ENCODE measurements at regions not wholly inside any gene's neighbourhood (a gene's known extent, or its start where the extent isn't known, plus 50 kb on each side); places are given as distances from the start of the nearest gene placed in this dataset.

DNA sequence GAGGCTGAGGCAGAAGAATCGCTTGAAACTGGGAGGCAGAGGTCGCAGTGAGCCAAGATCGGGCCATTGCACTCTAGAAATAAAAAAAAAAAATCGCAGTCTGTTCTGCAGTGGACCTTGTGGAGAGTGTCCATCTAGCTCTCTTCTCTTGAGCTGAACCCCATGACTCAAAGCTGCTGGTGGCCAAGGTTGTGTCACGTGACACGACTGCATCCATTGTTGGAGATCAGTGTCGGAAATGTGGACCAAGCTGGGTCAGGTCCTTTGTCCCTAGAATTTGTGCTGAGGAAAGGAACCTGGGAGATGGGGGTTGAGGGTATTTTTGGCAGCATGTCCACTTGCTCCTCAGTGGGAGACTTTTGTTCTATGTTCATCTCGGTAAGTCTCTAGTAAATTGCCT is 564.8 kb upstream of the CDH4 start:
- DNase-seq (ENCODE audit: low read depth in 2 of 2), result no peak

DNA sequence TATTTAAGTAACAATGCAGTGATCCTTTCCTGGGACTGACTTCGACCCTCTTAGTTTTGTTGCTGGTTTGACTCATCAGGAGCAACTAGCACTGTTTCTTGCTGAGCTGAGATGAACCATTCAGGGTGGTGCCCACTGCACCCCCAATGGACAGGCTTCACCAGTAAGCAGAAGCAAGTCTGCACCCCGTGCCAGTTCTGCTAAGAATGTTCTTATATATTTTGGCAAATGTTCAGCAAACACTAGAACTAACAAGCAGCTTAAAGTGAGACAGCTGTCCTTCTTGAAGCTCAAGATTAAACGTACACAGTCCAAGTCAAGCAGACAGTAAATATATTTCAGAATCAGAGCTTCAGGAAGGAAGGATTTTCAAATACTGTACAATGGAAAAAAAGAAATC is 561.3 kb upstream of the CDH4 start:
- no peak for DNase-seq (ENCODE audit: low read depth in 2 of 2)

DNA sequence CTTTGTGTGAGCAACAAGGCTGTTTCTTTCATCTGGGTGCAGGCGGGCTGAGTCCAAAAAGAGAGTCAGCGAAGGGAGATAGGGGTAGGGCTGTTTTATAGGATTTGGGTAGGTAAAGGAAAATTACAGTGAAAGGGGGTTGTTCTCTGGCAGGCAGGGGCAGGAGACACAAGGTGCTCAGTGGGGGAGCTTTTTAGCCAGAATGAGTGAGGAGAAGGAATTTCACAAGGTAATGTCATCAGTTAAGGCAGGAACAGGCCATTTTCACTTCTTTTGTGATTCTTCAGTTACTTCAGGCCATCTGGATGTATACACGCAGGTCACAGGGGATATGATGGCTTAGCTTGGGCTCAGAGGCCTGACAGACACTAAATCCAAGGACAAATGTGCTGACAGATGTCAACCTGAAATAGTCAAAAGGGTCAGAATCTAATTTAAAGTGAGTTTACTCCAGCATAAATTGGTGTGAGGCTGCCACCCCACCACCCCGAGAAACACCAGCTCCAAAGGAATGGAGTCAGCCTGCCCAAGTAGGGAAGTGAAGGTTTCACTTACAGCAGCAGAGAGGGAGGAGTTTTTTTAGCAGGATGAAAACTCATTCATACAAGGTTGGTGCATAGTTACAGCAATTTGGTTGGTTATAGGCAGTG is 560.0 kb upstream of the CDH4 start:
- no peak for DNase-seq (ENCODE audit: low read depth in 2 of 2)

DNA sequence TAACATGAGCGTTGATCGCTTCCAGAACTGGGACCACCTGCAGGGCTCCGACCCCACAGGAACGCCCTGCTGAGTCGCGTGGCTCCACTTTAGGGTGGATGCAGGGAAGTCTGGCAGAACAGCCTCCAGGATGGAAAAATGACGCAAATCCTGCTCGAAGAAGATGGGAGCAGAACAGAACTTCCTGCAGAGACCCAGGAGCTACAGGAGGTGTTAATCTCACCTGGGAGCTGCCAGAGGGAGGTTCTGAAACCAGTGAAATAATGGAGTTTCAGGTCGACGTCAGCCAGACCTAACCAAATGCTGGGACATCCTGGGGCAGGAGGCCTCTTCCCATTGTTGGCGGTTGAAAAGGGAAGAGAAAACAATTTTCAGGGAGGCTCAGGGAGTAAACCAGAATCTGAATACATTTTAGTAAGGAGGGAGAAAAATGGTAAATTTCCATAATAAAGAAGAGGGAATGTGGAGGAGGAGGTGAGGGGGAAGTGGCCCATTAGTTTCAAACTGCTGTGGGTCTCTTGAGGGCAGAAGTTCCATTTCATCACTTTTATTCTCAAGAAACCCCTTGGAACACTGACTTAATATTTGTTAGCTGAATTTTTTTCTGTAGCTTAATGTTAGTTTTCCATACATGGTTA is 558.4 kb upstream of the CDH4 start:
- no peak for DNase-seq (ENCODE audit: low read depth in 2 of 2)

DNA sequence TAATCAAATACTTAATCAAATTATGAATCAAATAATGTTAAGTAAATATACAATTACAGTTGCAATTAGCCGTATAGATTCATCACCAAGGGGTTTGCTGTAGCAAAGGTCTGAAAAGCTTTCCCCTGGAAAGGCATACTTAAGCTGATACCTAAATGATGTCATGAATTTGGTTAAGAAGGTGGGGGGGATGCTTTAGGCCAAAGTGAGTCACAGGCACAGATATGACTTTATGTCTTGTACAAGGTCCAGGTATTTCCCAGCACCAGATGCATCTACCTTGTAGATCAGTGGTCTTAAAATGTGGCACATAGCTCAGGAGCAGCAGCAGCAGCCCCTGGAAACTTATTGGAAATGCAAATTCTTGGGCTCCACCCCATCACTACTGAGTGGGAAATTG is 557.3 kb upstream of the CDH4 start:
- peak; percentile 13 to 23 for DNase-seq (ENCODE audit: low read depth in 2 of 2)

DNA sequence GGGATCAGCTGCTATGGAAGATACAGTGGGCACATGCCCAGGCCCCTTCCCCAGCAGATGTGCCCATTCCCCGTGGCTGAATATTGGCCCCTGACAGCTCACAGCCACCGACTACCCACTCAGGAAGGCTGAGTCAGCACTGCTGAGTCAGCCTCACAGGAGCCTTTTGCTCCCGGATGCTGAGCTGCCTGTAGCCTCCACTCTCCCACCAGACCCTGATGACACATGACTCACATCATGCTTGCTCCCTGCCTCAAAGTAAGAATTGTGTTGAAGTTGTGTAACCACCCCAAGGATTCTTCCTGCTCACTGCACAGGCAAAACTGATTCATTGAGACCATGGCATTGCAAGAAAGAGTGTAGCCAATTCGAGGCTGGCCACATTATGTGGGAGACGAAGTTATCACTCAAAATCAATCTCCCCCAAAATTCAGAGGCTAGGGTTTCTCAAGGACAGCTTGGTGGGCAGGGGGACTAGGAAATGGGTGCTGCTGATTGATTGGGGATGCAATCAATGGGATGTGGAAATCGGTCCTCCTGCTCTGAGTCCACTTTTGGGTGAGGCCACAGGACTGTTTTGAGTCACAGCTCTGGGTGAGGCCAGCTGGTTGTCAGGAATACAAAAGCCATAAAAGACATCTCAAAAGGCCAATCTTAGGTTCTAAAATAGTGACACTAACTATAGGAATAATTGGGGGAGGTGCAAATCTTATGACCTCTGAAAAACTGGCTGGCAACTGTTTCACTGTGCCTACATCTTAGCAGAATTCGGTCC is 556.6 kb upstream of the CDH4 start:
- DNase-seq (ENCODE audit: low read depth in 2 of 2), result peak; percentile 89 to 90

DNA sequence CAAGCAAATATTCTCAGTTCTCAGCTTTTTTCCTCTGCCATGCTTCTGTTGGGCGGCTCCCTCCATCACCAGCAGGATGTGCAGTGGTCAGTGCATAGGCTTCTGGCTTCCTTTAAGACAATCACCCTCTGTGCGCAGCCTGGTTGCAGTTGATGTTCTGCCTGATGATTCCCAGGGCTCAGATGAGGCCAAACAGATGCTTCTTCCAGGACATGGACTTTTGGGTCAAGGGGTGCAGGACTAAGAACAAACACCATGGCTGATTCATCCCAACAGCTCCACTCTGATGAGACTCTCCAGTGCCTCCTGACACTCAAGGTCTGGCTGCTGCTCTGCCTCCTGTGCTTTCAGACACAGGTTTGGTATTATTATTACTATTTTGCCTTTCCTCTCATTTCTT is 554.8 kb upstream of the CDH4 start:
- DNase-seq (ENCODE audit: low read depth in 2 of 2), result no peak

DNA sequence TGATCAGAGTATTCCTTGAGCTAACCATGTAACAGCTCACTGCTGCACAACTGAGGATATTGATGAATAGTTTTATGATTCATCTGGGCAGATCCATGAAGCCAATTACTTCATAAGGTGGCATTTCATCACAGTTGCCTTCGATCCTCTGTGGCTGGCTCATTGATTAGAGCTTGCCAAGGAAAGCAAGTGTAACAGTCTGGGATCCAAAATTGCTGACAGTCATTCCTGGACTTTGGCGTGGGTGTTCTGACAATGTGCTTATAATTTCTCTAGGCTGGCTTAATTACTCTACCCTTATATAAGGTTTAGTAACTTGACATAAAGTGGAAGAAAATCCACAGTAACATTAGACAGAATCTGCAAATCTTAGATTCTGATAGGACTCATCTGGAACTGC is 551.3 kb upstream of the CDH4 start:
- DNase-seq (ENCODE audit: low read depth in 2 of 2), result no peak

DNA sequence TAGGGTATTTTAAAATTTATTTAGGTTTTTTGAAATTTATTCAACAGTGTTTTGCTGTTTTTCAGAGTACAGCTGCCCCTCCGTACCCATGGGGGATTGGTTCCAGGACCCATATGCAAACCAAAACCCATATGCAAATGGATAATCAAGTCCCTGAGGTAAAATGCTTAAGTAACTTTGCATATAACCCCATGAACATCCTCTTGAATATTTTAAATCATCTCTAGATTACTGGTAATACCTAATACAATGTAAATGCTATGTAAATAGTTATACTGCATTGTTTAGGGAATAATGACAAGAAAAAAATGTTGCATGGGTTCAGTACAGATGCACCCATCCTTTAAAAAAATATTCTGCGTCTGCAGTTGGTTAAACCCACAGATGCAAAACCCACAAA is 547.9 kb upstream of the CDH4 start:
- no peak for DNase-seq (ENCODE audit: low read depth in 2 of 2)

DNA sequence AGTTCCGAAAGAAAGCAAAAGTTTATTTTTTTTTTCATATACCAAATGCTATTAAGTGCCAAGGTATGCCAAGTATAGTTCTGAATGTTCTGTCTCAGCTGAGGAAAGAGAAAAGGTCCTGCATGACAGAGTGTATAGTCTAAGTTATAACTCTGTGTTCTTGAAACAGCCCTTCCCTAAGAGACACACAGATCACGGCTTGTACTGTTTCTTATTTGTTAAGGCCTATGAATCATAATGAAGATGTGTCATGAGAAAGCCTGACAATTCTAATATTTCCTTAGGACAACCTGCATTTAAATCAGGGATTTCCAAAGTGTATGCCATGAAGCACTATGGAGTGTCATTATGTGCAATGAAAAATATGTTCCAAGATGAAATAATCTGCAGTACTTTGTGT is 538.7 kb upstream of the CDH4 start:
- no peak for DNase-seq (ENCODE audit: low read depth in 2 of 2)

DNA sequence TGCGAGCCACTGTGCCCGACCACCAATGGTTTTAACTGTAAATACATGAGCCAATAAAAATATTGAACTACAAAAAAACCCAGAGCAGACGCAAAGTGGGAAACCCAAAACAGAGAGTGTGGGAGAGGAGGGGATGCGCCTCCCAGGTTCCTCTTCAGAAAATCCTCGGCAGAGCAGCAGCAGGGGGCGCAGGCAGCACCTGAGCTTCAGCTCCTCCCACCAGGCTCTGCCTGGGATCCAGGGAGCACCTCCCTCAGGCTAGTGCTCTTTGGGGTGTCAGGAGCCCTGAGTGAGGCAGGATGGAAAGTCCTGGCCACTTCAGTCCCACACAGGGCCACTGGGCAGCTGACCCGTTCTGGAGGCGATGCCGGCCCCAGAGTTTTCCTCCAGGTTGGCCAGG is 536.9 kb upstream of the CDH4 start:
- DNase-seq (ENCODE audit: low read depth in 2 of 2), result no peak

DNA sequence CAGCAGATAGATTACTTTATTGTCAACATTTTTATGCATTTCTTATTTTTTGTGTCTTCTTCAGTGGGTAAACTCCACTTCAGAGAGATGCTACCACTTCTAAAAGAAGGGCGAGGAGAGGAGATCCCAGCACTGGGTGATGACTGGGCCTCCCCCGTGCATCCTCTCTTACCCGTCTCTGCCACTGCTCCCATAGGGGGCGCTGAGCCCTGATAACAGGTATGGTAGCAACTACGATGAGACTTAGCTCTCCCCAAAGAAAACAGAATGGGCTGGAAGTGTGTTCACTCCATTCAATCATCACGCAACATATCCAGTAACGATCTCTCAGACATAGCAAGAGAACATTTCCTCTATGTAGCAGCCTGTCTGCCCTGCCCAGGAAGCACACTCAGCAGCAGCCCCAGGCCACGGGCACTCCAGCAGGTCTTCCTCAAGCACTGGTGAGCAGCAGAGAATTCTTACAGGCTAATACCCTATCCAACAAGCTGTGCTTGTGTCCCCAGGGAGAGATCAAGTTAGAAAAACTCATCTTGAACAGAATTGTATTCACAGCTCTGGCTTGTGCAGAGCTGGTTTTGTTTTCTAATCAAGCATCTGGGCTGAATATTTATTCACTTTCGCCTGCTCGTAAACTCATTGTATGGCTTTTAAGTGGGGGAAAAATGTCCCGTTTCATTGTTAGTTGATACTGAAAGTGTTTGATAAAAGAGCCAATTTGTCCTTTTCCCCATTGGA is 533.1 kb upstream of the CDH4 start:
- no peak for DNase-seq (ENCODE audit: low read depth in 2 of 2)

DNA sequence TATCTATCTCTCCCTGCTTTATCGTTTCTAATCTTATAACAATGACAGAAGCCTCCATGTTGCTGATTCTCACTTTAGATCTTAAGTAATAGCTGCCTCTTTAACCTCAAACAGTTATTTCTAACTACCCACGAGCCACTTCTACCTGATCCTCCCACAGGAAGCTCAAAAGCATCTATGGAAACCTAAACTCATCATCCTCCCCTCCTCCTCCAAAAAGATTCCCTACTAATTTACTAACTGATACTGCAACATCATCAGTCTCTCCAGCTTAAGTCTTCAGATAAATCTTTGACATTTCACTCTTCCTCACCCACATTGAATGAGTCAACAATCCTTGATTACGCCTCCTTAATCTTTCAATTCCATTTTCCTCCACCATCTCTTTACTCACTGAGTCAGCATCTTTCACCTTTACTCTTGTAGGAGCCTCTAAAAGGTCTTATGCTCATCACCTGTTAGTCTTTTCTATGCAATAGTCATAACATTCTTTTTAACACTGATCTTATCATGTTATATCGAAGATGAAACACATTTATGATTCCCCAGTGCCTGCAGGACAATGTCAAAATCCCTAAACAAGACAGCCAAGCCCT is 526.7 kb upstream of the CDH4 start:
- DNase-seq (ENCODE audit: low read depth in 2 of 2), result no peak

DNA sequence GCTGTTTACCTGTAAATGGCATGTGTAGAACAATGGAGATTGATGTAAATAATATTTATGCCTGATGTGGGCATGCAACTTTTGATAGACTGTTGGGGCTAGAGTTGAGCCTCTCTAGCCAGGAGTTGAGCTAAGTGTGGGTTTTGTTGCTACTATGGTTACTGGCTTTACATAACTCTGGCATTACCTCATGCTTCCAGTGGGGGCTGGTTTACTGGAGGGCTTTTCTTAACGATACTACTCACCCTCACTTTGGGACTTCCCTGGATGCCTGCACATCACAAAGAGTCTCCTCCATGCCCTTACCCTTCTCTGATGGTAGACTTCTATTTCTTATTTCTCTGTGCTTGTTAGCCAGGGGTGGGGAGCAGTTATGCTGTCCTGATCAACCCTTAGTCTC is 524.6 kb upstream of the CDH4 start:
- no peak for DNase-seq (ENCODE audit: low read depth in 2 of 2)

DNA sequence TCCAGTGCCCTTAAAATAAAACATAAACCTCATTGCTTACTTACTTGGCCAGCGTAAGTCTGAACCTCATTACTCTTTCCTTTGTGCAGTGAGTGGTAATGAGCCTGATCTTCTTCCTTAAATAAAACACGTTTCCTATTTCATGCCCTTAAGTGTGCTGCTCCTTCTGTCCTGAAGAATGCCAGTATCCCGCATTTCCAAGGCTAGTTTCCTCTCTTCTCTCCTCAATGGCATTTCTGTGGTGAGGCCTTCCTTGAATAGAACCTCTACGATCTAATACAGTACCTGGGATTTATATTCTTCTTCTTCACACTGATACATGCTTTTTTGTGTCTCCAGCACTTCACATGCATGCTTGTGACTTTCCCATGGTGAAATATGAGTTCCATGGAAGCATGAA is 523.4 kb upstream of the CDH4 start:
- no peak for DNase-seq (ENCODE audit: low read depth in 2 of 2)

DNA sequence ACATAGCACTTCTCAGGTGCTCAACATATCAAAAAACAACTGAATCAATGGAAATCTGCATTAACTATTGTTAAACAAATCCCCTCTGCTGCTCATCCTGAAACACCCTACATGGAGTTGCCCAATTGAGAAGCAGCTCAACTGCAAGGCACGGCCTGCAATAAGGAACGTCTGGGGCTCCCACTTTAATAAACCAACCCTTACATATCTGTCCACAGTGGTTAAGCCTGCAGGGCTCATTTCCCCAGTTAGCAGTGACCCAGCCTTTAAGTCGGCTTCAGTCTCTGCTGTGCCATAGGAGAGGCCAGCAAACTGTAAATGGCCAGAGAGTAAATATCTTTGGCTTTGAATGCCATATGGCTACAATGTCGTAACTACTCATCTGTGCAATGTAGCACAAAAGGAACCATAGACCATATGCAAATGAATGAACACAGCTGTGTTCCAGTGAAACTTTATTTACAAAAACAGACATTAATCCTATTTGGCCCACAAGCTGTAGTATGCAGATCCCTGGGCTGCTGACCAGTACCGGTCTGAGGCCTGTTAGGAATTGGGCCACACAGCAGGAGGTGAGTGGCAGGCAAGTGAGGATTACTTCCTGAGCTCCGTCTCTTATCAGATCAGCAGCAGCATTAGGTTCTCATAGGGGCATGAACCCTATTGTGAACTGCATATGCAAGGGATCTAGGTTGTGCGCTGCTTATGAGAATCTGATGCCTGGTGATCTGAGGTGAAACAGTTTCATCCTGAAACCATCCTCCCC is 522.7 kb upstream of the CDH4 start:
- DNase-seq (ENCODE audit: low read depth in 2 of 2), result no peak

DNA sequence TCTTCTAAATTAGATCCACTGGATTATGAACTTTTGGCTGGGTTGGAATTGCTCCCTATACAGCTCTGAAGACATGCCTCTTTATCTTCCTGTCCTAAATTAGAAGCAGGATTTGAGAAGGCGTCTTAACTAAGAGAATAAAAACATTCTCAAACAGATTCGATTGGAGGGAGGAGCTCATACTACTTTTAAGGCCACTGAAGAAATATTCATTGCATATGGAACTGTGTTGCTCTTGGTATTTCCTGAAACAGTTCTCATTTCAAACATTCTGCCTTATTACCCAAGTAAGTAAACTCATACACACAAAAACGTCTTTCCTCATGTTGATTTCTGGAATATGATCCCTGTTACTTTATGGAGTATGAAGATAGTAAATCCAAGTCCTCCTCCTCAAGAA is 519.7 kb upstream of the CDH4 start:
- DNase-seq (ENCODE audit: low read depth in 2 of 2), result no peak

DNA sequence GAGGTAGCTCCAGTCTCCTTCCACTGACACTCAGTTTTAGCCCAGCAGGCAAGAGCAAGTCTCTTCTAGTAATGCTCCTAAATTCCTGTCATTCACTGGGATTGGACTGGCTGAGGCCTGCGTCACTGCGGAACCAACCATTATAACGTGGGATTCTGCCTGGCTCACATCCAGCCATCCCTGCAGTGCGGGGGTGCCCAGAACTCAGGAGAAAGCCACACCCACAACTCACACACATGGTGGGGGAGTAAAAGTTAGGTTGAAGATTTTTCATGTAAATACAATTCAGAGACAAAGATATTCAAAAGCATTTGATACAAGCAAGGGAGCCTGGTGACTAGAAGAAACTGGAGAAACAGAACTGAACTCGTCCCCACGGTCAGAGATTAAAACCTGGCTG is 504.0 kb upstream of the CDH4 start:
- DNase-seq (ENCODE audit: low read depth in 2 of 2), result no peak

DNA sequence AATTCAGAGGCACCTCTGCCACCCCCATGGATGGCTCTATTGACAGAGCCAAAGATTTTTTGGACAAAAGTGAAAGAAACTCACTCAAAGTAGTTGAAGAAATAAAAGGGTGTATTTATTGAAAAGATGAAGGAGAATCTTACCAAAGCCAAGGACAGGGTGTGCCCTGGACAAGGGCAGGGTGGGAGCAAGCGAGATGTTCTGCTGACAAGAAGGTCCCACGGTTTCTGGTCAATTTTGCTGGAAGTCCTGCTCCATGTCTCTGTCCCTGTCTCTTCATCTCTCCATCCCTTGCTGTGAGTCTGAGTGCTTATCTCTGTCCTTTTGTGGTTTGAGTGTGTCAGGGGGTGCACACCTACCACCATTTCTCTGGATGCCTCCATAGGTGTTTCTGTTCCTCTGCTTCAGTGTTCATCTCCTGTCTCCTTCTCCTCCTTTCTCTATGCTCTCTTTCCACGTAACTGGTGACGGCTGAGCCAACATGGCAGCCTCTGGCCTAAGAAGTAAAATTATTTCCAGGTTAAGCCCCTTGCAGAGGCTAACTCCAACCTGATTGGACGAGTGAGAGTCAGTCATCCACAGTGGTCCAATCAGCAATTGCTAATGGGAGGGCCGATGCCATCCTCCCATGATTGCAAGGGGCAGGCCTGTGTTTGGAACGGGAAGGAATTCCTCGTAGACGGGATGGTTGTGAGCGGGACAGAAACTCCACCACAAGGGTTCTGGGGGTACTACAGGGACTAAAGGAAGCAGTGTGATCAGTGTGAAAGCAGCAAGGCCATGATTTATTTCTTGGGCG is 502.1 kb upstream of the CDH4 start:
- DNase-seq (ENCODE audit: low read depth in 2 of 2), result no peak

DNA sequence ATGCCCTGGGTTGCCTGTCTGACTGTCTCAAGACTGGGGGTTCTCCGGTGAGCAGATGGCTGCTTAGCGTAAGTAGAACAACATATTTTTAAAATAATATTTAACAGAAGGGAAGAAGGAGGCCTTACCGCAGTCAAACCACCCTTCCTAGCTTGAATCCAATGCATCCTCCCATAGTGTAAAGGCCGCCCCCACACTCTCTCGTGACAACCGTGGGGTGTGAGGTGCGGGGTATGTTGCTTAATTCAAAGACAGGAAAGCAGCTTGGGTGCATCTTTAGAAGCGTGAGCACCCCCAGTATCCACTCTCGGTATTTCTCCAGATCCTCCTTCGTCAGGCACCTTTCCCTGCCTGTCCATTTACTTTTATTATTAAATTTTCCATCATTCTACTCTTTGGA is 501.2 kb upstream of the CDH4 start:
- DNase-seq (ENCODE audit: low read depth in 2 of 2), result no peak

DNA sequence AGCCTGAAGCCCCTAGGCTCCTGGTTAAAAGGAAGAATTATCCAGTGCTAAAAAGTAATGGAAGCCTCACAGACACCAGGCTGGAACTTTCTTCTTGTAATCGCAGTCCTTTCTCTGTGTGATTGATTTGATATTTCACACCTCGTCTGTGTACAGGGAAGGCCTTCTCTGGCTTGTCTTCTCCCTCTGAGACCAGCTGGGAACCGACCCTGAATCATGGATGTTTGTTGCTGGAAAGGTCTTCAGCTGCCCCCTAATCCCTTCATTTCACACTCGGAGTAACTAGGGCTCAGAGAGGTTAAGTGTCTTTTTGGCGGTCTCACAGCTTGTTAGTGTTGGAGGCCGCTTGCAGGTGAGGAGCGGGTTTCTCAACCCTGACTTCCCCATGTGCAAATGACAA is 500.2 kb upstream of the CDH4 start:
- DNase-seq (ENCODE audit: low read depth in 2 of 2), result no peak
